HG03378 (cell line): ENCODE measurements at regions not wholly inside any gene's neighbourhood (a gene's known extent, or its start where the extent isn't known, plus 50 kb on each side); places are given as distances from the start of the nearest gene placed in this dataset.
"Not testable (repeated sequence)": the region's sequence is repeated elsewhere in the genome, so short reads cannot be mapped to it uniquely, and the experiment has no call there.

Source experiments
- ATAC-seq: cut with Tn5 transposase; IDR thresholded peaks from one replicate; pipeline ENCODE4 v1.9.1; 2021; ENCODE audit warnings: mild to moderate bottlenecking, moderate library complexity; ENCODE audit not compliant: unreplicated experiment

DNA sequence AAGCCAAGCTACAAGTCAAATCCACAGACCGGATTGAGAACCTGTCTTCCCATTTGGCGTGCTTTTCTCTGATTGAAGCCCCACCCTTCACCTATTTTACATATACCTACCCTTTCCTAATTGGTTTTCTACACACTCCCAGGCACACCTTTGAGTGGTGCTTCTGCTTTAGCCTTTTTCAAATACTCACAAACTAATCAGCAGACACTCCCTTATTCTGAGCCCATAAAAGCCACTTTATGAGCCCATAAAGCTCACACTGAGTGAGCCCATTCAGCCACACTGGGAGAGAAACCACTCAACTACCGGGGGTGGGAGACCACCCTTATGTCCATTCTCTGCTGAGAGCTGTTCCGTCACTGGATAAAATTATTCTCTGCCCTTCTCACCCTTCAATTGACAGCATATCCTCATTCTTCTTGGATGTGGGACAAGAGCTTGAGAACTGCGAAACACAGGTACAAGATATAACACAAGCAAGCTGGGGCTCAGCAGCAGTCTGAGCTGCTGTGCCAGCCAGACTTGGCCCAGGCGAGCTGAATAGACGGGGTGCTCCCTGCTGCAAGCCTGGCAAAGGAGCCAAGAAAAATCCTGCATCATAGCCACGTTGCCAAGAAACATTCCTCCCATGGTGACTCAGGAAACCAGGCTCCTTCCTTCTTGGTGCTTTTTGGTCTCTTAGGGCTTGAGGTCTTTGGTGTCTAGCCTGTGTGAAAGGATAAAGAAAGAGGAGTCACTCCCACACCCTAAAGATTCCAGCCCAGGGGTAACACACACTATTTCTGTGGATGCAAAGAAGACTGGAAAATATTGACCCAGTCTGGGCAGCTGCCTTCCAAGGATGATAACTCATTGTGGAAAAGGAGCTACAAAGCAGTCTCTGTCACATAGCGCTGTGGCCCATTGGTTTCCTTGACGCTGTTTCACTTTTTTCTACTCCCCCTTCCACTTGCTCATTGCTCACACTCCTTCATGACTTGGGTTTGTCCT is 609.7 kb downstream of the MCTP2 start:
- ATAC-seq: no peak

DNA sequence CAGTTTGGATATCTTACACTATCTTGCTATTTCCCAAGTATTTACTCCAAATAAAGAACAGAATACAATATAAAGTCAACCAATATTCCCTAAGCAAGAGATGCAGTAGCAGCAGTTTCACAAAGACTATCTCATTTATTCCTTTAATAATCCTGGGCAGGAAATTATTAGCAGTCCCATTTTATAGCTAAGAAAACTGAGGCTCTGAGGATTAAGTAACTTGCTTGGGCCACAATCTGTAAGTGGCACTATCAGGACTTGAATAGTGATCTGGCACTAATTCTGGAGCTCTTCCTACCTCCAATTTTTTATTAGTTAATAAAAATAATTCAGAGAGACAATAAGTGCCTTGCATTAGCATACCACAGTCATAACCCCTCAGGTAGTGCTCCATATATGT is 611.7 kb downstream of the MCTP2 start:
- no peak for ATAC-seq

- ATAC-seq: no peak
These were observed 612.8 kb downstream of the MCTP2 start for GRCh38 chr15:94844198-94844537.

GRCh38 chr15:94844538-94845389 is 613.4 kb downstream of the MCTP2 start:
- no peak for ATAC-seq

GRCh38 chr15:94845390-94845716 is 614.0 kb downstream of the MCTP2 start:
- ATAC-seq: no peak

GRCh38 chr15:94847325-94847724 is 616.0 kb downstream of the MCTP2 start:
- ATAC-seq: no peak

- ATAC-seq: no peak
These were observed 616.7 kb downstream of the MCTP2 start for GRCh38 chr15:94848054-94848453.

DNA sequence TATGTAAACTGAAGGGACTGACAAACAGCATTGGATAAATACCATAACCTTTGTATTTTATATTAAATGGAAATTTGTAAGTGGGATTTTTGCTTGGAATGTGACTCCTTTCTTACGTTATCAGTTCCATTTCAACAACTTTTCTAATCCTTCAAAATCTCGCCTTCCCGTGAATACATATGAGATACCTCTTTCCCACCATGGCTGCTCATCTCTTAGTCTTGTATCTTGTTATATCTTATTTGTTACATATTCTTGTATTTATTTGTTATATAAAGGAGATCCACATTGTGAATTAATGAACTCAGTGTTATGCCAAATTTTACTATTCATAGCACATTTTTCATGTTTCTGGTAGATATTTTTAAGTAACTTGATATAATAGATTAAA is 623.7 kb downstream of the MCTP2 start:
- no peak for ATAC-seq

GRCh38 chr15:94855409-94856266 is 624.3 kb downstream of the MCTP2 start:
- ATAC-seq: no peak

DNA sequence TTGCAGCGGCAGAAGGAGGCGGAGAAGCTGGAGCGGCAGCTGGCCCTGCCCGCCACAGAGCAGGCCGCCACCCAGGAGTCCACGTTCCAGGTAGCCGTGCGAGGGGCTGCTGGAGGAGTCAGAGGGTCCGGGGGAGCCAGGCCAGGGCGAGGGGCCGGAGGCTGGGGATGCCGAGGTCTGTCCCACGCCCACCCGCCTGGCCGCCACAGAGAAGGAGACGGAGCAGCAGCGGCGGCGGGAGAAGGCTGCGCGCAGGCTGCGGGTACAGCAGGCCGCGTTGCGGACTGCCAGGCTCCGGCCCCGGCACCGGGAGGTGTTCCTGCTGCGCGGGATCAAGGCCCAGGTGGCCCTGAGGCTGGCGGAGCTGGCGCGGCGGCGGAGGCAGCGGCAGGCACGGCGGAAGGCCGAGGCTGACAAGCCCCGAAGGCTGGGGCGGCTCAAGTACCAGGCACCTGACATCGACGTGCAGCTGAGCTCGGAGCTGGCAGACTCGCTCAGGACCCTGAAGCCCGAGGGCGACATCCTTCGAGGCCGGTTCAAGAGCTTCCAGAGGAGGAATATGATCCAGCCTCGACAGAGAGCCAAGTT is 625.0 kb downstream of the MCTP2 start:
- ATAC-seq: no peak

DNA sequence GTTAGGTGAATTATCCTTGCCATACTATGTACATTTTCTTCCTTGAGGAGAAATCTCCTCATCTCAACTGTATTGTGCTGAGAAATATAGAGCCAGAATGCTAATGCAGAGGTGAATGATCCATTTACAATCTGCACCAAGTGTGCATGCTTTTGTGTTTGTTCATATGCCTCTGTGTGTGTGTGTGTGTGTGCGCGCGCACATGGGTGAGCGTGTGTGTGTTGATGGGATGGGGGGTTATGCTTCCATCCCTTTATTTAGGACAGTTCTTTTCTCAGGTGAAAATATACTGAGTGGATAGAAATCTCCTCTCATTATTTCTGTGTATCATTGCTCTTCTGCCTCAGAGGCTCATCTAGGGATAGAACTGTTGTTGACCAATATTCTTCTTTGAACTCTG is 626.1 kb downstream of the MCTP2 start:
- ATAC-seq: no peak

- ATAC-seq: no peak
These were observed 626.6 kb downstream of the MCTP2 start for GRCh38 chr15:94858011-94858410.

GRCh38 chr15:94858449-94858848 is 627.1 kb downstream of the MCTP2 start:
- no peak for ATAC-seq

DNA sequence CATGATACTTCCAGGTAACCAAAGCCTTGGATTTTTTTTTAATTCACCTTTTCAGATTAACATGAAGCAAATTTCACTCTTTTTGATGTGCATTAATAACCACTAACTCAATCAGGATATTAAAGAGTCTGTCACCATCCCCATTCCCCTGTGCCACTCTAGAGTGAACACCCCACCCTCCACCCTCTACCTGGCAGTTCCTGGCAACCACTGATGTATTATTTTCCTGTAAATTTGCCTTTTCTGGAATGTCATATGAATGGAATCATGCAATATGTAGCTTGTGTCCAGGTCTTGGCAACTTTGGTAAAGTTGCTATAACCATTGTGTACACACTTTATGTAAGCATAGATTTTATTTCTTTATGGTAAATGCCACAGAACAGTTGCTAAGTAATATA is 627.6 kb downstream of the MCTP2 start:
- ATAC-seq: no peak

DNA sequence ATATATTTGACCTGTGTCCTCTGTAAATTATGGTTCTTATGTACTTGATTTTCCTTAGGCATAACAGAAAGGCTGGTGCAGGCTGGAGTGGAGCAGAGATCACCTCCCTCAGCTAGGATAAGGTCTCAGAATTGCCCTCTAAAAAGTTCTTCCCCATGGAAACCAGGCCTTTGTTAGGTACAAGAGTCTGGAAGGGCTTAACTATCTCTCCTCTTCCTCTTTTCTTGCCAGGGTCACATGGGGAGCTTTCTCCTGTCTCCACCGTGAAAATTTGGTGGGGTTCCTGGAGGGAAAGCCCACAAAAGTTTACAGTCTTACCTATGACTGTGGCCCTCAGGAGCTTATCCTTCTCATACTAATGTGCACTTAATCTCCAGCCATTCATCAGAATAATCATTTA is 633.2 kb downstream of the MCTP2 start:
- no peak for ATAC-seq

DNA sequence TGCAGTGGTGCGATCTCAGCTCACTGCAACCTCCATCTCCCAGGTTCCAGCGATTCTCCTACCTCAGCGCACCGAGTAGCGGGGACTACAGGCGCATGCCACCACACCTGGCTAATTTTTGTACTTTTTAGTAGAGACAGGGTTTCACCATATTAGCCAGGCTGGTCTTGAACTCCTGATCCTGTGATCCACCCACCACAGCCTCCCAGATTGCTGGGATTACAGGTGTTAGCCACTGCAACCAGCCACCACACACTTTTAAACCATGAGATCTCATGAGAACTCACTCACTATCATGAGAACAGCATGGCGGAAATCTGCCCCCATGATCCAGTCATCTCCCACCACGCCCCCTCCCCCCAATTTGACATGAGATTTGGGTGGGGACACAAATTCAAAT is 636.9 kb downstream of the MCTP2 start:
- not testable (repeated sequence) for ATAC-seq

DNA sequence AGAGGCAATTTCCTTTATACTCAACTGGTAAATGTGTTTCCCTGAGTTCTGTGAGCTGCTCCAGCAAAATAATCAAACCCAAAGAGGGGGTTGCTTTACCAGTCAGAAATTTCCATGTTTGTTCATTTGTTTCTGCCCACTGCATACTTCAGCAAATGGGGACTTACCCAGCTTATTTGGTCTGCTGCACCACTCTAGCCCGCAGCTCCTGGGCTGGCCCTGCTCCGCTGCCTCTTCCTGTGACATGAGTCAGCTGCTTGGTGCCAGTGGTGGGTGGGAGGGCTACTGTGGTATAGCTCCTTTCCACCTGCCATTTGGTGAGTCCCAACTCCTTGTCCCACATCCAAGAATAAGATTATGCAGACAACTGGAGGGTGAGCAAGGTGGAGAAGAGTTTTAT is 644.2 kb downstream of the MCTP2 start:
- no peak for ATAC-seq

DNA sequence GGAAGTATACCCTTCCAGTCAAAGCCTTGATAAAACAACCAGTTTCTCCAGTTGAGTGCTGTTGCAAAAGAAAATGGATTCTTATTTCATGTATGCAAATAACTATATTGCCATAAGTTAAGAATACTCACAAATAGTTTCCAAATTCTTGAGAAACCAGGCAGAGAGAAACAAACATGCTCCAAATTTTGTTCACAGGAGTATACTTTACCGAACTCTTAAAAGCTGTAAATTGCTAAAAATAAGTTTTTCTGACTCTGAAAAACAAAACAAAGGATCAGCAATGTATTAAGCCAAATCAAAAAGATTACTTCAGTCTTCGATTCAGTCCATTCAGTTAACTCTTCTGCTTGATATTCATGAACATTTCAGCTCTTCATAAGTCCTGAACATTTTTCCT is 646.5 kb downstream of the MCTP2 start:
- no peak for ATAC-seq

- no peak for ATAC-seq
These were observed 650.8 kb downstream of the MCTP2 start for GRCh38 chr15:94882071-94882712.

GRCh38 chr15:94887391-94887790 is 656.0 kb downstream of the MCTP2 start:
- ATAC-seq: no peak
